ENCODE measurements at regions not wholly inside any gene's neighbourhood (a gene's known extent, or its start where the extent isn't known, plus 50 kb on each side); places are given as distances from the start of the nearest gene placed in this dataset.

DNA sequence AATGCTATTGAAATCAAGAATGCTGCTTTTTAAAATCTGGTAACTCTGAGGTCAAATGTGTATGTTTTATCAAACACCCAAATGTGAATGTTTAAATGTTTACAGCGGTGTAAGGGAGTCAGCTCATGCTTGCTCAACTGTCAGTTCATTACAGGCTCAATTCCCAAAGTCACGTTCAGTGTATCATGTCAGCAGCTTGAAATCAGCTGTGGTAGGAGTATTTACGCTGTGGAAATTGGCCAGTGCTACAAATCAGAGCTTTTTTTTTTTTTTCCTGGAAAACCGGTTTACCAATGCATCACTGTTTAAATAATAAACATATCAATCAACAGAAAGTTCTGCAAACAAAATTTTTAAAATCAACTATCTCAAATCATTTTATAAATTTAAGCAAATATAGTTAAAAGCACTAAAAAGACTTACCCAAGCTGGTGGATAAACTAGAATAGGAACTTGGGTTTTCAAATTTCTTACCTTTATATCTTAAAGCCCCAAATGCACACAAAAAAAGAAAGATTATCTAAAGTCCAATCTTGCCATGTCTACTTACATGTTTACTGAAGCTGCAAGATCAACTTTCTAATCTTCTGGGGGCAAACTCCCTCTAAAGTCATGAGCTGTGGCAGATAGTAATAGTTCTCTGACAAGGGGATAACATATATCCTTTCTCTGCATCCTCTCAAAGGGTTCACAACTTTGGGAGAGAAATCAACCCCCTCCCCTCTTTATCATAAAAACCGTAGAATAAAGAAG is 57.6 kb upstream of the GRAMD2B start:
- no peak overlapping the region for H3K4me3 ChIP-seq (ENCODE audit: low read depth, low read length)
- no peaks in the 10 kb centered on the region for H3K27me3 ChIP-seq
- no peaks in the 10 kb centered on the region for H3K9me3 ChIP-seq
- no peaks in the 10 kb centered on the region for H3K36me3 ChIP-seq
- DNase-seq = no peak
- TF ChIP-seq, protein P1, sequence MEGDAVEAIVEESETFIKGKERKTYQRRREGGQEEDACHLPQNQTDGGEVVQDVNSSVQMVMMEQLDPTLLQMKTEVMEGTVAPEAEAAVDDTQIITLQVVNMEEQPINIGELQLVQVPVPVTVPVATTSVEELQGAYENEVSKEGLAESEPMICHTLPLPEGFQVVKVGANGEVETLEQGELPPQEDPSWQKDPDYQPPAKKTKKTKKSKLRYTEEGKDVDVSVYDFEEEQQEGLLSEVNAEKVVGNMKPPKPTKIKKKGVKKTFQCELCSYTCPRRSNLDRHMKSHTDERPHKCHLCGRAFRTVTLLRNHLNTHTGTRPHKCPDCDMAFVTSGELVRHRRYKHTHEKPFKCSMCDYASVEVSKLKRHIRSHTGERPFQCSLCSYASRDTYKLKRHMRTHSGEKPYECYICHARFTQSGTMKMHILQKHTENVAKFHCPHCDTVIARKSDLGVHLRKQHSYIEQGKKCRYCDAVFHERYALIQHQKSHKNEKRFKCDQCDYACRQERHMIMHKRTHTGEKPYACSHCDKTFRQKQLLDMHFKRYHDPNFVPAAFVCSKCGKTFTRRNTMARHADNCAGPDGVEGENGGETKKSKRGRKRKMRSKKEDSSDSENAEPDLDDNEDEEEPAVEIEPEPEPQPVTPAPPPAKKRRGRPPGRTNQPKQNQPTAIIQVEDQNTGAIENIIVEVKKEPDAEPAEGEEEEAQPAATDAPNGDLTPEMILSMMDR (IDR thresholded peaks at IDR 0.05; ENCODE audit: low read depth, low read length) = no peak
- no peaks in the 10 kb centered on the region for H3K4me1 ChIP-seq

DNA sequence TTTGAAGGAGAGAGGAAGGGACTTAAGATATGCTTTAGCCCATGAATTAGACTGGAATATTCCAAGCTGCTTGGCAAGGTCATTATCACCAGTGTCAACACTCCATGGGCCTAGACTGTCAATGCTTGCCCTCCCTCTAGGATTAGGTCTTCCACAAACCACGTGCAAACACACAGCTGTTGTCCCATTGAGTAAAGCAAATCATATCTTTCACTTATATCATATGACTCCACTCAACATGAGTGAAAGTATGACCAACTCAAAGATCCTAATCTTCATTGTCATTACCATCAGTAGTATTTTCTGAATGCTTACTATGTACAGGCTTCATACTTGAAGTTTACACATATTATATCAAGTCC is 57.0 kb upstream of the GRAMD2B start:
- DNase-seq = no peak
- Histone ChIP-seq H3K4me1 (no peaks in the 10 kb centered on the region), H3K36me3 (no peaks in the 10 kb centered on the region), H3K4me3 (ENCODE audit: low read depth, low read length) (no peak overlapping the region), H3K27me3 (no peaks in the 10 kb centered on the region), H3K9me3 (no peaks in the 10 kb centered on the region)
- TF ChIP-seq, protein P1 (IDR thresholded peaks at IDR 0.05; ENCODE audit: low read depth, low read length) = no peak

DNA sequence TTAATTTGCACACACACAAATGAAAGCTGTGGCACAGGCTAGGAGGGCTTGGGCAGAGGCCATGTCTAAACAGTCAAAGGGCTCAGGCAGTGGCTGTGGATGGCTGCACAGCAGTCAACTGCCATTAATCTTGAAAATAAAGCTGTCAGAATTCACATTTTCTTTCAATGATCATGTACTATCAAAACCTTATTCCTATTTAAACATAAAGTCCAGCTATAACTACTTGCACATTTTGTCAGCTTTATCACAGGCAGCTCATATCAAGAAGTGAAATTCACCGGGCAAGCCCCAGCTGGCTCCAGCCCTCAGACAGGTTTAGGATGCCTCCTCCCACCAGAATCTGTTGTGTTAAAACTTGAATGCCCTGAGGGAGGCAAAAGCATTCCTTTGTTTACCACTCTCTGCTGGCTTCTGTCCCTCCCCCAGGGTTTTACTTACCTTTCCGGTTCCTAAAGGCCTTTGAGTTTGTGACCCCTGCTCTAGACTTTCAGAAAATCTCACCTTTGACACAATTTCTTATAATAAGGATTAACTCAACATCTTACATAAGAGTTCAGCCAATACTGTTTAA is 54.9 kb upstream of the GRAMD2B start:
- DNase-seq = no peak
- no peaks in the 10 kb centered on the region for H3K36me3 ChIP-seq
- H3K4me1 ChIP-seq = no peaks in the 10 kb centered on the region
- H3K9me3 ChIP-seq = no peaks in the 10 kb centered on the region
- H3K4me3 ChIP-seq (ENCODE audit: low read depth, low read length) = no peak overlapping the region
- no peaks in the 10 kb centered on the region for H3K27me3 ChIP-seq
- TF ChIP-seq, protein P1 (IDR thresholded peaks at IDR 0.05; ENCODE audit: low read depth, low read length) = no peak

DNA sequence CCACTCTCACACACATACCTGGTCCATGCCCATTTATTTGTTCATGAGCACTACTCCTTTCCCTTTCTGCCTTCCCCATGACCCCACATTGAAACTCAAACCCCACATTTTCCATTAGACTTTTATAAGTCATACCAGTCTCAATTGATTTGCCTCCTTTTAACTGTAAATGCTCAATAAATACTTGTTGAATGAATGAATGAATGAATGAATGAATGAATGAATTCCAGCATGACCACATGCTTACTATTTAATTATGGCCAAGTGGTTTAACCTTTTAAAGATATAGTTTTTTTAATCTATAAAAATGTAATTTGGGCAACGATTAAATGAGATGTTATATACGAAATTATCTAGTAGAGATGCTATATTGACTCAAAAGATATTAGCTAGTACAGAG is 54.1 kb upstream of the GRAMD2B start:
- Histone ChIP-seq H3K36me3 (no peaks in the 10 kb centered on the region), H3K9me3 (no peaks in the 10 kb centered on the region), H3K4me1 (no peaks in the 10 kb centered on the region), H3K4me3 (ENCODE audit: low read depth, low read length) (no peak overlapping the region), H3K27me3 (no peaks in the 10 kb centered on the region)
- TF ChIP-seq, protein P1 (IDR thresholded peaks at IDR 0.05; ENCODE audit: low read depth, low read length) = no peak
- DNase-seq = no peak

DNA sequence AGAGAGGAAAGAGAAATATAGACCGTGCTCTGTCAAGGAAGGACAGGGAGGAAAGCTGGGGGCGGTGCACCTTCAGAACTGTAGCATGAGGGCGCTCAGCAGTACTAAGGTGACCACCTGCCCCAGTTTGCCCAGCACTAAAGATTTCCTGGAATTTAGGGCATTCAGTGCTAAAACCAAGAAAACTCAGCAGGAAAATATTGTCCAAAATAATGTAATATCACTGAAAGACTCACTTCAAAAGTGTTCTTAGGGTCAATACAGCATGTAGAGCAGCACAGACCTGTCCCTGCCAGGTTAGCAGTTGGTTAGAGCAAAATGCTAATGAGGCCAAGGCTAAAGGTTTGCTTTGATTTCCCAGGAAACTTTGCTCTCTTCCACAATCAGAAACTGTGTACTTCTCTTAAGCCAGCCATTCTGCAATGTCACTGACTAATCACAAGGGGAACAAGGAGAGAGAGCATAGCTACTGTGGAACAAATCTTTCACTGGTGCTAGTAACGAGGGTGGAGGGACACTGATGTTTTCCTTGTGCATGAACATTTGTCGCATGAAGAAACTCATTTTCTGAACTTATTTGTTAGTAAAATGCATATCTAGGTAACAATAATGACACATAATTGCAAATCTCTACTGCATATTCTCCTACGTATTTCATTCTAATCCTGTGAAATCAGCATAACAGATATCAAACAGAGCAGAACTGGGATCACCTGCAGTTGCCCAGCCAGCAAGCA is 53.0 kb upstream of the GRAMD2B start:
- Histone ChIP-seq H3K9me3 (no peaks in the 10 kb centered on the region), H3K4me1 (no peaks in the 10 kb centered on the region), H3K4me3 (ENCODE audit: low read depth, low read length) (no peak overlapping the region), H3K36me3 (no peaks in the 10 kb centered on the region), H3K27me3 (no peaks in the 10 kb centered on the region)
- DNase-seq = no peak
- TF ChIP-seq, protein P1 (IDR thresholded peaks at IDR 0.05; ENCODE audit: low read depth, low read length) = no peak
